ENCODE measurements at regions not wholly inside any gene's neighbourhood (a gene's known extent, or its start where the extent isn't known, plus 50 kb on each side); places are given as distances from the start of the nearest gene placed in this dataset.

- no peak overlapping the region for H3T11ph ChIP-seq (ENCODE audit: low read length)
- no peaks in the 10 kb centered on the region for H3K79me1 ChIP-seq (ENCODE audit: insufficient read depth, low read depth, low read length, poor library complexity, severe bottlenecking)
- H3K9ac ChIP-seq (ENCODE audit: extremely low read depth, insufficient read length, low read length), result no peak overlapping the region
- no peaks in the 10 kb centered on the region for H3K9me3 ChIP-seq (ENCODE audit: control insufficient read depth, low read depth, low read length)
- Mint-ChIP-seq H3K4me1 (no peaks in the 10 kb centered on the region), H3K36me3 (ENCODE audit: insufficient read depth in 1 of 3, low read depth in 3 of 3) (no peaks in the 10 kb centered on the region), H3K4me3 (no peak overlapping the region), H3K27me3 (ENCODE audit: low read depth) (no peaks in the 10 kb centered on the region), H3K9me3 (no peaks in the 10 kb centered on the region), H3K27ac (no peak overlapping the region)
- no peak overlapping the region for H3K18ac ChIP-seq (ENCODE audit: insufficient read length, low read depth, low read length)
- no peak overlapping the region for H3K14ac ChIP-seq (ENCODE audit: insufficient read depth, low read length)
- DNase-seq, result no peak
- H2BK120ac ChIP-seq (ENCODE audit: low read depth, low read length, poor library complexity, severe bottlenecking), result no peak overlapping the region
- H2BK5ac ChIP-seq (ENCODE audit: insufficient read length, low read length), result no peak overlapping the region
- no peak overlapping the region for H4K8ac ChIP-seq (replicated peaks; ENCODE audit: insufficient read length, low read depth, low read length)
- H3K23me2 ChIP-seq (ENCODE audit: insufficient read length, low read depth, low read length, poor library complexity, severe bottlenecking), result no peaks in the 10 kb centered on the region
- no peak overlapping the region for H2BK15ac ChIP-seq (ENCODE audit: low read depth, low read length)
- H3K4ac ChIP-seq (ENCODE audit: low read depth, low read length), result no peak overlapping the region
- H3K23ac ChIP-seq (ENCODE audit: insufficient read length, low read depth, low read length), result no peak overlapping the region
- no peak overlapping the region for H4K5ac ChIP-seq (ENCODE audit: insufficient read length, low read depth, low read length)
- H3K79me2 ChIP-seq (ENCODE audit: insufficient read depth, low read length), result no peaks in the 10 kb centered on the region
- no peaks in the 10 kb centered on the region for H3K27me3 ChIP-seq (ENCODE audit: insufficient read depth, low read length)
- no CpG with 5 or more reads among the region's 1 CpG for WGBS (ENCODE audit: extremely low coverage, insufficient read length, low lambda C conversion rate)
- H3K27ac ChIP-seq (ENCODE audit: insufficient read length, low read depth, low read length), result no peak overlapping the region
- TF ChIP-seq CTCF (conservative IDR thresholded peaks at IDR 0.05), result no peak
- no peak overlapping the region for H2BK12ac ChIP-seq (ENCODE audit: insufficient read length, low read depth, low read length)
- no peak overlapping the region for H3K4me2 ChIP-seq (ENCODE audit: insufficient read depth, insufficient read length, low read length)
- H4K20me1 ChIP-seq (ENCODE audit: control insufficient read depth, insufficient read depth, insufficient read length), result no peaks in the 10 kb centered on the region
- no peak overlapping the region for H2AFZ ChIP-seq (ENCODE audit: low read length)
- H3K56ac ChIP-seq (ENCODE audit: insufficient read length, low read depth, low read length), result no peak overlapping the region
- H4K91ac ChIP-seq (ENCODE audit: insufficient read length, low read depth, low read length), result no peak overlapping the region
- no peak overlapping the region for H2BK20ac ChIP-seq (ENCODE audit: low read depth, low read length, poor library complexity, severe bottlenecking)
- no peak overlapping the region for H2AK5ac ChIP-seq (ENCODE audit: insufficient read length, low read length)
- H3K4me1 ChIP-seq (ENCODE audit: insufficient read depth, low read length), result no peaks in the 10 kb centered on the region
Measured at GRCh38 chr2:144126302-144126701, 393.6 kb downstream of the ZEB2 start.

Measured in H9 (cell line).